ENCODE measurements at regions not wholly inside any gene's neighbourhood (a gene's known extent, or its start where the extent isn't known, plus 50 kb on each side); places are given as distances from the start of the nearest gene placed in this dataset.

DNA sequence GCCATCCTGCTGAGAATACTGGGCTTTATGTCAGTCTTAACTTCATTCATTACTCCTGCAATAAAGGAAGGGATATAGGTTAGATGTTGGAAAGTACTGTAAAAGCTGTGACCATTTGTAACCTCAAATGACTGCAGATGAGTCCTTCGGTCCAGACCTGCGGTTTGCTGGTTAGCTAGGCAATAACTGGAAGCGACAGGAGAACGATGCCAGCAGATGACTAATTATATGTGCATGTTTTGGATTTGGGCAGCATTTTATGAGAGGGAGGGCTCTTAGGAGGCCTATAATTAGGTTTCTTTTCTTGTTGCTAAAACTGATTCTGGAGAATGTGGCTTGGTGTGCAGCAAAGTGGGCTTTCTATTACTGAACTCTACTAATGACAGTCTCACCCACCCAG is 205.6 kb downstream of the TMEM182 start:
- no peak for DNase-seq

GRCh38 chr2:102968375-102968774 is 206.5 kb downstream of the TMEM182 start:
- no peak for DNase-seq

DNA sequence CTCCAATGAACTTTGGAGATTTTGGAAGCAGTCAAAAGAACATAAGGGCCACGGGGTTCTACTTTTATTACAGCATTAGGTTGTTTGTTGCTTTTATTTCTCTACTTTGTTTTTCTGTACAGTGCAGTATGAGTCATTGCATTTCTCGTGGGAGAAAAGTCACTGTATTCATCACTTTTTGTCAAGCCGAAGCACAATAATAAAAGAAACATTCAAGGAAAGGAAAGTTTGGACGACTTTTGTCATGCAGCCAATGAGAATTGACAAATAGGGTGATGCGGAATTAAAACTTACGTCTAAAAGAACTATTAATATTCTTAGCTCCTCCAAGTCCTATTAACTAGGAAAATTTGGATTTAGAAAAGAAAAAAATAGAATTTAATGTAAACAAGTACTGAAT is 209.9 kb downstream of the TMEM182 start:
- no peak for DNase-seq

DNA sequence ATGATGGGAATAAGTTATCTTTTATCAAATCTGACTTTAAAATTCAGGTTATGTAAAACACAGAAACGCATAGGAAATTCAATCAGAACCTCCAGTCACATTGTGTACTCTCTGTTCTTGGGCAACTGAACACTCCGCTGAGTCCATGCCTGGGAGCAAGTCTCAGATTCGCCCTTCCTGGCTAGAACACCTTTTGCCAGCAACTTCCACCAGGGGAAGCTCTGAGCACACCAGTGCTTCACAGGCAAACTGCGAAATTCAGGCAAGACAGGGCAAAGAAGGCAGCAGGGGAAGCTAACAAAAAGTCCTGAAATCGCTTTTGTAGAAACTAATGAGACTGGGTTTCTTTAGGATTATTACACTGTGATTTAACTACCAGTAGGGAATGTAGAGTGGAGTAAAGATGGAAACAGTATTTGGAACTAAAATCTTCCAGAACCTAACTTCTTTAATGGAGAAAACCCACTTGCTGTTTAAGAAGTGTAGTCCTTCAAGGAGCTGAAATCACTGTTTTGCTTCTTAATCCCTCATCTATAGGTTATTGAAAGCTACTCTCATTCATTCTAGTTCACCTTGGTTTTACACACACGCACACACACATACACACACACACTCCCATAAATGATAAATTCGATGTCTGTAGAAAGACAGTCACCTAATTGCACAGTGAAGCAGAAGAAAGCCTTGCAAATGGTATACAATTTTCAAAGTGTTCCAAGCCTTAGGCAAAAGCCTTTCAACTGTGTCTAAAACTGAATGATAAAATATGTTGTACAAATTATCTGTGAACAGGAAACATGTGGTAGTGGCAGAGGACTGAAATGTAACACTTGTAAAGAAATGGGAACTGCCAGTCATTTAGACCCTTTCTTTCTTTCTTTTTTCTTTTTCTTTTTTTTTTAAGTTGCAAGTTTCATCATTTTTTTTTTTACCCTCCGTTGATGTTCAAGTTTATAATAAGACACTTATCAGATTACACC is 214.5 kb downstream of the TMEM182 start:
- DNase-seq = peak; percentile 22

- no peak for DNase-seq
Observed at GRCh38 chr2:102977426-102978090, 215.7 kb downstream of the TMEM182 start.

- no peak for DNase-seq
Observed at GRCh38 chr2:102978091-102978490, 216.3 kb downstream of the TMEM182 start.

DNA sequence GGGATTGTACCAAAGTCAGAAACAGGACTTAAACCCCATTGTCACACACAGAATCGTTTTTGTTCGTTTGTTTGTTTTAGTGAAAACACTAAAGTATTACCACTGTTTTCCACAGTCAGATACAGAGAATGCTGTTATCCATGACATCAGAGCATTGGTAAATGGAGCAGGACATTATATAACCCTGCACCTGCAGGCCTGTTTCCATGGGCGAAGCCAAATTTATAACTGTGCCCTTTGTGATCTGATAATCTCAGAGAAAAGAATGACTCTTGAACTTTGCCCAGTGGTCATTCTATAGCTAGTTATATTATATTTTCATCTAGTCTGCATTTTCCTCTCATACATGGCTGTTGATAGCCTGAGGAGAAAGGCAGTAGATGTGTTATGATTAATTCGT is 217.6 kb downstream of the TMEM182 start:
- DNase-seq = no peak

GRCh38 chr2:102983786-102984185 is 222.0 kb downstream of the TMEM182 start:
- peak; percentile 67 for DNase-seq

DNA sequence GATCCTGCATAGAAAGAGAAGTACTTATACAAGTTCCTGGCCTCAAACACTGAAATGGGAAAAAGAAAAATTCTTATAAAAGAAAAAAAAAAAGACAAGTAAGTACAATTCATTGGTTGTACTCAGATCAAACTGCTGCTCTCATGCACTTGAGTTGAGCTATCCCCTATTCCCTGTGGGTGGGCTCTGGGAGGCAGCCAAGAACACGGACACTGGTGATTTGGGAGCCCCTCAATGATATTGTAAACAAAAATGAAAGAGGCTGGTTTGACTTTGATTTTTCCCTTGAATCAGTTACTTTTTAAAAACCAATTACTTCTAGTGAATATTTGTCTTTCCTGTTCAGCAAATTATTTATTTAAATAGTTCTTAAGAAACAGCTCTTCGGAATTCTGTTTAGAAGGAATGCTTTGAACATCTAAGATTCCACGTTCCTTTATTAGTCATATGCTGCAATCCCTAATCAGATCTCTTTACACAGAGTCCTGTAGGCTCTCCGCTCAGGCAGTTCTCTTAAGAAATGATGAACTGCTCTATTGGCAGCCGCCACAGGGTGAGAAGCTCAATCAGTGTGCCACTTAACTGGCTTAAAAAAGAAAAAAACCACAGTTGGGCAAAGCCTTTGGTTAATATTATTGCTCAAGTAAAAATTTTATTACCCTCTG is 225.1 kb downstream of the TMEM182 start:
- DNase-seq = no peak

DNA sequence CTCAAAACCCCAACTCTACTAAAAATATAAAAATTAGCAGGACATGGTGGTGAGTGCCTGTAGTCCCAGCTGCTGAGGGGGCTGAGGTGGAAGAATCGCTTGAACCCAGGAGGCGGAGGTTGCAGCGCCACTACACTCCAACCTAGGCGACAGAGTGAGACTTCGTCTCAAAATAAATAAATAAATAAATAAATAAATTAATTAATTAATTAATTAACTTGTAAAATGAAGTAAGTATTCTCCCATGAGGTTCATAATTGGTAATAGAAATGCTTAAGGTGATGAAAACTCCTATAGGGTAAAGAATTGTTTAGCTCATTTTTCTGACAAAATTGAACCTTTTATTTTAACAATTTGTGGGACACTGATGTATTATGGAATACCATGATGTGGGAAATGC is 230.8 kb downstream of the TMEM182 start:
- DNase-seq = no peak

- no peak for DNase-seq
Observed at GRCh38 chr2:102999958-103000357, 238.1 kb downstream of the TMEM182 start.

- DNase-seq = no peak
Observed at GRCh38 chr2:103002954-103003353, 241.1 kb downstream of the TMEM182 start.

- DNase-seq = no peak
Observed at GRCh38 chr2:103003750-103004260, 242.0 kb downstream of the TMEM182 start.

DNA sequence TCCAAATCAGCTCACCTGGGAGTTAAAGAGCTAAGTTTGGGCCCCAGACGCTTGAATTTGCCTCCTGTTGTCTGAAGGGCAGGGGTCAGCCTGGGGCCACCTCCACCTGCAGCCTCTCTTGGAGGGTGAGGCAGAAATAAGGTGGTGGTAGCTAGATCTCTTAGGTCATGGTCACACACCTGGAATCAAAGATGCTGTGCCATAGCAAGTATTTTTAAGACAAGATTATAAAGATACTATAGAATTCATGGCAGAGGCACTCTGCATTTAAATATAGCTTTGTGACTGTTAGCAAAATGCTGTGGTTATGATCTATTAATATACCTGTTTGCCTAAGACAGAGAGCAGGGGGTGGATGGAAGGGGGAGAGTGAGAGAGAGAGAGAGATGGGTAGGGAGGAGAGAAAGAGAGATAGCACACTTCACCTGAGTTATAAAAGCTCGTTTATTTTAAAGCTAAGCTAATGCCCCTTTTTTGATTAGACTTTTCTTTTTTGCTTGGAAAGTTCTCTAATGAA is 242.7 kb downstream of the TMEM182 start:
- DNase-seq = no peak

DNA sequence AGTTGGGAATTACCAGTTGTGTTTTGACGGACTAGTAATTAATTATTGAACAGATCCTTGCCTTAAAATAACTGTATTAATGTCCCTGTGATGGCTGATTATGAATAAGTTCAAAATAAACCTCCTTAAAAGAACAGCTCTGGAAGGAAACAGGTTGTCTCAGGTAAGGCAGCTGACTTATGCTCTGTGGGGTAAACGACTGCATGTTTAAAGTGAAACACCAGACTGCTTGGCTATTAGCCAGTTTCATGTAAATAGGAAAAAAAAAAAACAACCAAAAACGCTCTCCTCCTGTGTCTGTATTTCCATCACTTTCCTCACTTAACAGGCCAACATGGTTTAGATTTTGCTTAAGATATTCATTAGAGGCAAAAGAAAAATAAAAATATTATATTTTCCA is 243.6 kb downstream of the TMEM182 start:
- DNase-seq = no peak

DNA sequence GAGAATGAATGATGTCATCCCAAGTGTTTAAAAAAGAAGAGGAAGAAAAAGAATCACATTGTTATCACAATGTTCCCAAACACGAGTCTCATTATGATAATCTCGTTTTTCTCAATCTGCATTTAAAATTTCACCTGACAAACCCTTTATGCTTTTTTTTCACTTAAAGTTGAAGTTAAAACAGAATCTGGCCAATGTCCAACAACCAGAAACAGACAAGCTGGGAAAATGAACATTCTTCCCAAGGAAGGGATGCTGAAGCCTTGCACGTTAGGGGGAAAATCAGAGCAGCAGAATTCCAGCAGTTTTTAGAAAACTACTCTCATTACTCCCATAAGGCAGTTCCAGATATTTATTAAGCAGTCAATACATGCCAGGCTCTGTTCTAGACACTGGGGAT is 245.3 kb downstream of the TMEM182 start:
- DNase-seq = no peak

GRCh38 chr2:103008586-103008985 is 246.8 kb downstream of the TMEM182 start:
- DNase-seq = peak; percentile 13

- no peak for DNase-seq
Observed at GRCh38 chr2:103009871-103010270, 248.0 kb downstream of the TMEM182 start.

DNA sequence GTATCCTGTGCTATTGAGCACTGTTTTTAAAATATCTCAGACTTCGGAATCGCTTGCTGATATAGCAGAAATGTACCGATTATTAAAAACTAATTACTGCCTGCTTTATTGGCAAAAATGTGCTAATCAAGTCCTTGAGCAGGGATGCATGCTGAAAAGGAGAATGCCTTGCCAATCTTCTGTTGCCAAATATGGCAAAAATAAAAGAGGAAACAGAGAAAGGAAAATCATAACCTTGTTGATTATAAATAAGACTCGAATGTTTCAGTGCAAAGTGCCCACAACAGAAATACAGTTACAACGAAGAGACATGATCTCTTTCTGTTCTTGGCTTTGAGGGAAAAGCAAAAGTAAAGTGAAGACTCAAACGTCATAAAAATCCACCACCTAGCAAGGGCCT is 248.5 kb downstream of the TMEM182 start:
- no peak for DNase-seq

GRCh38 chr2:103010751-103011150 is 248.9 kb downstream of the TMEM182 start:
- DNase-seq = peak; percentile 17

DNA sequence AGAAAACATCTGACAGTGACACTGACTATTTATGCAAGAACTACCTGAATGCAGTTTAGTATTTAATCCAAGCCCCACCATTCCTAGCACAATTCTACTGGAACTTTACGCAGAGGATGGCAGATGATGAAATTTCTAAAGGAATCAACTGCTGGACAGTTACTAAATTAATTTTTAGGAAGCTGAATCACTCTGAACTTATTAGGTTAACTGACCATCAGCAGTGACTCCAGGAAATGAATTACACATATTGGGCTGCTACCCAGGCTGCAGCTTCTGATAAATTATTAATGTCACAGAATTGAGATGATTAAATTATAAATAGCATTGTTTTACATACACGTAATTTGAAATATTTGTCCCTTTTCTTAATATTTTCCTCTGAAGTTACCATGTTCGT is 250.8 kb downstream of the TMEM182 start:
- DNase-seq = no peak

DNA sequence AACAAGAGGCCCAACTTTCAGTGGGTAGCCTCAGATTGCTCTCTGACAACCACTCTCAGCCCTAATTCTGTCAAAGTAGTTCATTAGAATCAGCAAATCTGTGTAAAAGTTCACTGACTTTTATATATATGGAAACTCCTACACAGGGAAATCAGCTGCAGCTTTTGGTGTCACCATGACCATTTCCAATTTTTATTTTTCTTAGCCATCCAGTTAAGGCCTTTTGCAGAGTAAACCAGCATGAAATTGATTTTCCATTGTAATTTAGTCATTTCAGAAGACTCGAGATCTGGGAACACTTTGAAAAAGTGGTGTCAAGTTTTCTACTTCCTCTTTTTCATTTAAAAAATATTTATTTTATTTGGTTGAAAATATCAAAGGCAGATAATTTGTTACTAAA is 263.2 kb downstream of the TMEM182 start:
- DNase-seq = no peak

- no peak for DNase-seq
Observed at GRCh38 chr2:103028181-103028580, 266.4 kb downstream of the TMEM182 start.

All from NCI-H524 treated with DMSO at 0.1 percent for 48 hours (cell line).